GM19240 (cell line): ENCODE measurements at regions not wholly inside any gene's neighbourhood (a gene's known extent, or its start where the extent isn't known, plus 50 kb on each side); places are given as distances from the start of the nearest gene placed in this dataset.

Experiments
- DNase-seq: peaks from one replicate; pipeline ENCODE4 v3.0.0; 2011; ENCODE audit warnings: low spot score; ENCODE audit not compliant: insufficient read length

DNA sequence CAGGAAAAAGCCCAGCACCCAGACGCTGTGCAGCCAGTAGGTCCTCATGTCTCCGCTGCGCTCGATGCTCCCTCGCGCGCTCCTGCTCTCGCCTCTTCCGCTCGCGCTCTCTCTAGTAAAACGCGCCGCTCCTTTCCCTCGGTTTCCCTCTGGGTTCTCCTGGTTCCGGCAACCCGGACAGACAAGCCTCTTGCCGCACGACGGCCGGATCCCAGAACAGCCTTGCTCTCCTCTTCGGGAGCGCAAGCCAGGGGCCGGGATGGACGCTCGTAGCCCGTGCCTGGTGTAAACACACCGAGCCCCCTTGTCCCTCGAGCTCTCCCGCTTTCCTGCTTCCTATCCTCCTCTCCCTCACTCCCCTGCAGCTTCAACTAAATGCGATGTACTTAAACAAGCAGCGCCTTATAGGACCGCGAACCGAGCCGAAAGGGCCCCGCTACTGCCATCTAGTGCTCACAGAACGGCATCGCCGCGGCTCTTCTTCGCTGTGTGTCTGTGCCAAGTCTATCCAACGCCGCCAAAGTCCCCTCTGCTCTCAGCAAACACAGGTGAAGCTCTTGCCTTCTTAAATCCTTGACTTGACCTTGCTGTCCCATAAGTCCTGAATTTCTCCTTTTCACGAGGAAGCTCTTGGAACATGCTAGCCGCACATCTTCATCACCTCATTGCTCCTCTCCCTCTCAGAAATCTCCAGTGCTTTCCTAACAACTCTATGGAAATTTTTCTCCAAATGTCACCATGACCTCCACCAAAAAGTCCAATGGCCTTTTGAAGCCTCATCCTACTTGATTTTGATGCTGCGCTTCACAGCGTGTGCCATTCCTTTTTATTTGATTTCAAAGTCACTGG lies 1037.2 kb downstream of the IGSF11 start:
- peak; percentile 8 for DNase-seq

GRCh38 chr3:117998071-117998470 lies 1036.6 kb downstream of the IGSF11 start:
- DNase-seq = no peak

GRCh38 chr3:118000219-118000618 lies 1034.4 kb downstream of the IGSF11 start:
- DNase-seq = no peak

DNA sequence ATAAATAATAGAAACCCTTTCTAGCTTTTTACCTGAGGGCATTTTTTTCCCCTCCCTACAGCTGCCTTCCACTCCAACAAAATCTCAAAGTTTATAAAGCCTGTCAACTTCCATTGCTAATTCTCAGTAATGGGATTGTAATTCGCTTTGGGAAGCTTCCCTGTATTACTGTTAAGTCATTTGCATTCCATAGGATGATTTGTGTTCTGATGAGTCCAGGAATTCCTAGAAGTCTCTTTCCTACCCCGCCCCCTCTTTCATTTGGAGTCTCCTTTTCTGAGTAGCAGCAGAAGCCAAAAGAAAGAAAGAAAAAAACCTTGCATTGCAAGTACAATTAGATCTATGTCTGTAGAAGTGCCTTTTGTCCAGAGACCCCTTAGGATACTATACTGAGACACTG lies 1033.3 kb downstream of the IGSF11 start:
- DNase-seq = no peak

GRCh38 chr3:118011910-118012309 lies 1022.7 kb downstream of the IGSF11 start:
- no peak for DNase-seq

- DNase-seq = no peak
These were observed 1005.6 kb downstream of the IGSF11 start for GRCh38 chr3:118029049-118029448.

- DNase-seq = no peak
These were observed 998.4 kb downstream of the IGSF11 start for GRCh38 chr3:118036215-118036614.

DNA sequence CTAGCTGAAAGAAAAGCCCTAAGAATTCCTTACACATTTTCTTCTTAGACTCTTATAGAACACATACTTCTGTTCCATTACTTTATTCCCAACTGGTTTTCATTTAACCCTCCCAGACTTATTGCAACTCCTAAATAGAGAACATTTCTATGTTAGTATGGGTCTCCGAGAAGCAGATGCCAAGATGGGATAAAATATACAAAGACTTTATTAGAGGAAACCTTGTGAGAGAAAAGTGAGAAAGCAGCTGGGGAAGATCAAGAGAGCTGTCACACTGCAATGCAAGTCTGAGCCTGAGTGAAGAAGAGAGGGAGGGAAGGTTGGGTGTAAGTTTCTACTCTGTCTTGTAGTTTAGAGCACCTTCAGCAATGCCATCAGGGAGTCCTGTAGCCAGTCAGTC lies 979.3 kb downstream of the IGSF11 start:
- no peak for DNase-seq

- no peak for DNase-seq
These were observed 977.6 kb downstream of the IGSF11 start for GRCh38 chr3:118057086-118057485.

- DNase-seq = no peak
These were observed 975.5 kb downstream of the IGSF11 start for GRCh38 chr3:118059096-118059495.

DNA sequence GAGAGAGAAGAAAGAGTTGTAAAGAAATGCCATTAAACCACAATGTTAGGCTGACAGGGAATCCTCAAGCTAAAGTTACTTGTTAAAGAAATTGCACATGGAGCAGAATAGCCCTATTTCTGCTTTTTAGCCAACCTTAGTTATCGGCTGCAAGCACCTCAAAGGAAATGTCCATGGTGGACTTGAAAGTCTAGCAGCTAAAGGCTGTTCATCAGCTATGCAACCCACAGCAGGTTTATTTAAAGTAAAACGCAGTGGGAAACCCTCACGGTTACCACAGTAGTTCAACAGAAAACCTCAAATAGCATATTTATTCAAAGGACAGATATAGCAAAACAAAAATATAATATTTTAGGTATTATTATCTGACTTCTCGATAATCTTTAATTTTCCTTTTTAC lies 967.2 kb downstream of the IGSF11 start:
- DNase-seq = no peak

- DNase-seq = no peak
These were observed 958.8 kb downstream of the IGSF11 start for GRCh38 chr3:118075873-118076272.

- DNase-seq = no peak
These were observed 957.3 kb downstream of the IGSF11 start for GRCh38 chr3:118077332-118077731.

- DNase-seq = no peak
These were observed 953.8 kb downstream of the IGSF11 start for GRCh38 chr3:118080889-118081288.

GRCh38 chr3:118088696-118089095 lies 946.0 kb downstream of the IGSF11 start:
- no peak for DNase-seq

DNA sequence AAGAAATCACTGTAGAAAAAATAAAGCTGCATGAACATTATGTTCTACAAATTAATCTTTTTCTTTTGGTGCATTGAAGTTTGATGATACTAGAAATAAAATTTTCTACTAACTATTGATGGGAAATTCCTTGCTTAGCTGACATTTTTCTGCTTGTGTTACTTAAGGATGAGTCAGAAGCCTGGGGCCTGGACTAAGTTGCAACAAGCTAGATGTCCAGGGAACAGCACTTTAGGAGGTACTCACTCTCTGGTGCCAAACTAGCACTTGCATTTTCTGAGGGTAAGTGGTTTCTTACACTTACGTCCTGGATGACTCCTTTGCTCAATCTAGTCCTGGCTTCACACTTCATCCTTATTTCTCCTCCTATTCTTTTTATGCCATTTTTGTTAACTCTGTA lies 945.1 kb downstream of the IGSF11 start:
- no peak for DNase-seq

GRCh38 chr3:118097226-118097625 lies 937.4 kb downstream of the IGSF11 start:
- no peak for DNase-seq

DNA sequence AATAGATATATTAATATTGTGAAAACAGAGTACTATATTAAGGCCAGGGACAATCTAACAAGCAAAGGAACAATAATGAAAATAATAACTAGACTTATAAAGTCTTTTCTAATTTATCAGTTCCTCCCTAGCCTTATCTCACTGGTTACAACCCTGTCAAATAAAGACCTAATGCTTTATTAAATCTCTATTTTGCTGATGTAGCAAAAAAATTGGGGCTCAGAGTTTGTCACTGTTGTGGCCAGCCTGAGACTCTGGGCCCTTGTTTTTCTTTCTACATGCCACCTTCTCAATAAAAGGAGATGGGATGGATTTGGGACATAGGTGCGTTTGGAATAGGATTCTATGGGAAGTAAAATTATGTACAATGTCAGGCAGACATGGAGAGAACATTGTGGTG lies 937.0 kb downstream of the IGSF11 start:
- DNase-seq = no peak

DNA sequence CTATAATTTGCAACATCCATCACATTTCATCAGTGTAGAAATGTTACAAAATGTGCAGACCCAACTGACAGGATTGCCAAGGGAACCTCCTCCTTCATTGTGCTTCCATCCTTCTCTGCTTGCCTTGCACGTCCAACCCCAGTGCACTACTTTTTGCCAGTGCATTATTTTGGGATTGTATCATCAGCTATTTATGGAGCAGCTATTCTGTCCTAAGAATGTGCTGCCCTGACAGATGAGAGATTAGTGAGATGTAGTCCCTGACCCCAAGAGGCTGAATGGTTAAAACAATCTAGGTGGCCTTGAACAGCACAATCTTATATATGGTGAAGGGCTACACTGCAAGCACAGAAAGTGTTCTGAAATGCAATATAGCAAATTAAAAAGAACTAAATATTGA lies 935.8 kb downstream of the IGSF11 start:
- DNase-seq = no peak

- no peak for DNase-seq
These were observed 932.8 kb downstream of the IGSF11 start for GRCh38 chr3:118101891-118102290.

GRCh38 chr3:118102737-118103136 lies 931.9 kb downstream of the IGSF11 start:
- DNase-seq = no peak

GRCh38 chr3:118108201-118108600 lies 926.4 kb downstream of the IGSF11 start:
- no peak for DNase-seq

GRCh38 chr3:118108769-118109168 lies 925.9 kb downstream of the IGSF11 start:
- DNase-seq = no peak
